A549 (cell line): ENCODE measurements at regions not wholly inside any gene's neighbourhood (a gene's known extent, or its start where the extent isn't known, plus 50 kb on each side); places are given as distances from the start of the nearest gene placed in this dataset.
A peak's percentile ranks its signal among the peaks of the same experiment; 100 is the strongest.
"Not testable (repeated sequence)": the region's sequence is repeated elsewhere in the genome, so short reads cannot be mapped to it uniquely, and the experiment has no call there.

Experiments used
- ATAC-seq, 2 experiments: fragments of 200-7000 bp in 1 of 2; fragments of >200 bp in 1 of 2; cut with Nextera tagmentation in 1 of 2; cut with Tn5 transposase in 1 of 2; 3 replicates each; pipeline versions ENCODE4 v1.8.0 to v1.9.1; 2018 to 2020; ENCODE audit warnings: mild to moderate bottlenecking in 1 of 2, moderate library complexity in 1 of 2
- CTCF ChIA-PET: fragments of 300-600 bp; sonication (Branson Sonifier 250); formaldehyde crosslinking; extraction: SDS; loops from one replicate; lab custom pipeline; 2021; ENCODE audit warnings: antibody characterized with exemption, inconsistent platforms; lab: Yijun Ruan, JAX
- POLR2A ChIA-PET: fragments of 350-600 bp; formaldehyde crosslinking; extraction: SDS; loops from one replicate; lab custom pipeline; 2021; ENCODE audit warnings: antibody characterized with exemption, inconsistent platforms; lab: Yijun Ruan, JAX
- DNase-seq, 2 experiments: peaks; one replicate each; pipeline versions ENCODE4 v3.0.0 to v3.0.0-alpha.2; 2011 to 2016; ENCODE audit warnings: low read depth in 1 of 2, low spot score in 1 of 2
- FAIRE-seq: peaks from 2 replicates; lab custom pipeline; 2011; peaks lifted over from hg19 to GRCh38; lab: Jason Lieb, UNC
- H3K27ac ChIP-seq, 2 experiments: fragments of >200 bp; sonication (Bioruptor Twin); formaldehyde crosslinking; 3 replicates each; pipeline ENCODE4 v1.5.1; 2016 to 2017
- H3K4me1 ChIP-seq: fragments of >200 bp; sonication (Bioruptor Twin); formaldehyde crosslinking; 3 replicates; pipeline ENCODE4 v1.6.1; 2016
- H3K4me2 ChIP-seq: fragments of >200 bp; sonication (Bioruptor Twin); formaldehyde crosslinking; 3 replicates; pipeline ENCODE4 v1.6.1; 2016
- H3K4me3 ChIP-seq: fragments of >200 bp; sonication (Bioruptor Twin); formaldehyde crosslinking; 3 replicates; pipeline ENCODE4 v1.5.1; 2016
- H3K9me3 ChIP-seq: fragments of >200 bp; sonication (Bioruptor Twin); formaldehyde crosslinking; 3 replicates; pipeline ENCODE4 v1.6.1; 2016
- BHLHE40 ChIP-seq: IDR thresholded peaks from 2 replicates; pipeline ENCODE4 v1.6.1; 2012; ENCODE audit warnings: low read depth, low read length, inconsistent platforms
- EP300 ChIP-seq, 2 experiments: fragments of >200 bp; sonication (Bioruptor Twin); formaldehyde crosslinking; IDR thresholded peaks; 2 replicates in 1 of 2; 3 replicates in 1 of 2; pipeline ENCODE4 v1.6.1; 2016 to 2017
- FOSB ChIP-seq: fragments of 250-450 bp; sonication (Bioruptor Pico); IDR thresholded peaks from 2 replicates; pipeline ENCODE4 v1.5.0; 2020; ENCODE audit warnings: mild to moderate bottlenecking, moderate library complexity
- FOXS1 ChIP-seq: fragments of 250-450 bp; sonication (Bioruptor Pico); IDR thresholded peaks from 2 replicates; pipeline ENCODE4 v1.5.0; 2020; ENCODE audit warnings: mild to moderate bottlenecking, moderate library complexity
- HDAC2 ChIP-seq: fragments of 200-600 bp; sonication (generic); IDR thresholded peaks from 2 replicates; pipeline ENCODE4 v1.6.1; 2016
- HMGXB4 ChIP-seq: fragments of 250-450 bp; sonication (Bioruptor Pico); IDR thresholded peaks from 2 replicates; pipeline ENCODE4 v1.5.0; 2021; ENCODE audit warnings: mild to moderate bottlenecking, moderate library complexity, borderline replicate concordance
- MAX ChIP-seq: IDR thresholded peaks from 2 replicates; pipeline ENCODE4 v1.6.1; 2012
- MAZ ChIP-seq: fragments of 150-350 bp; IDR thresholded peaks from 2 replicates; pipeline ENCODE4 v1.6.1; 2014; ENCODE audit warnings: antibody characterized with exemption, low read depth, low read length, borderline replicate concordance
- POLR2A ChIP-seq: IDR thresholded peaks from 2 replicates; pipeline ENCODE4 v1.6.1; 2012; ENCODE audit warnings: mild to moderate bottlenecking, low read length
- POLR2AphosphoS2 ChIP-seq: conservative IDR thresholded peaks from 2 replicates; pipeline ENCODE4 v1.6.1; 2012; ENCODE audit warnings: low read length, improper control_type of control experiment, inconsistent platforms
- RAD21 ChIP-seq, 2 experiments: fragments of >200 bp in 1 of 2; sonication (Bioruptor Twin) in 1 of 2; formaldehyde crosslinking in 1 of 2; IDR thresholded peaks in 1 of 2; conservative IDR thresholded peaks in 1 of 2; 2 replicates in 1 of 2; 3 replicates in 1 of 2; pipeline ENCODE4 v1.6.1; 2012 to 2018; ENCODE audit warnings: inconsistent platforms in 1 of 2
- RARB ChIP-seq: fragments of 250-450 bp; sonication (Bioruptor Pico); IDR thresholded peaks from 2 replicates; pipeline ENCODE4 v1.8.0; 2021; ENCODE audit warnings: mild to moderate bottlenecking, moderate library complexity
- RCOR1 ChIP-seq: fragments of 150-350 bp; IDR thresholded peaks from 2 replicates; pipeline ENCODE4 v1.6.1; 2014; ENCODE audit warnings: antibody characterized with exemption, low read length, low read depth
- SREBF2 ChIP-seq: fragments of 450-650 bp; IDR thresholded peaks from 2 replicates; pipeline ENCODE4 v1.6.1; 2014; ENCODE audit warnings: mild to moderate bottlenecking, moderate library complexity
- USF2 ChIP-seq: fragments of 450-650 bp; IDR thresholded peaks from 2 replicates; pipeline ENCODE4 v1.6.1; 2014; ENCODE audit warnings: antibody characterized with exemption
- WGBS: methylation state at CpG from one replicate; pipeline ENCODE4 v1.1.6; 2017; ENCODE audit errors: missing lambda C conversion rate; 5-methylcytosine and 5-hydroxymethylcytosine counted together

GRCh38 chr1:172851856-172852255, 193.0 kb downstream of the FASLG start:
- no peak overlapping the region for H3K4me3 ChIP-seq
- 31% methylated on average over 2 of the region's 2 CpGs for WGBS
- CTCF ChIA-PET: no interaction called here
- H3K27ac ChIP-seq: no peak overlapping the region
- no peak for TF ChIP-seq RAD21 (conservative IDR thresholded peaks at IDR 0.05 in 1 of 2, IDR thresholded peaks at IDR 0.05 in 1 of 2)
- no peak for TF ChIP-seq RARB (CRISPR knock-in tag)
- TF ChIP-seq MAX: no peak
- no peak for TF ChIP-seq FOXS1
- TF ChIP-seq, all 56 proteins: peak for 0
- POLR2A ChIA-PET: no interaction called here
- FAIRE-seq: no peak
- no peak for ATAC-seq
- Histone ChIP-seq H3K4me1 (no peaks in the 10 kb centered on the region), H3K9me3 (no peaks in the 10 kb centered on the region), H3K4me2 (no peak overlapping the region)
- DNase-seq: no peak

- CTCF ChIA-PET, H3K4me1 ChIP-seq, H3K4me3 ChIP-seq, H3K4me2 ChIP-seq, ATAC-seq, H3K9me3 ChIP-seq, FAIRE-seq, H3K27ac ChIP-seq, POLR2A ChIA-PET, DNase-seq: not testable (repeated sequence)
- 66% methylated on average over 7 of the region's 9 CpGs for WGBS
Observed at GRCh38 chr1:172855983-172856382, 194.8 kb downstream of the TNFSF18 start.

GRCh38 chr1:172863031-172863430, 187.7 kb downstream of the TNFSF18 start:
- WGBS: 97% methylated on average over 2 of the region's 2 CpGs
- DNase-seq (no peak), FAIRE-seq (no peak), ATAC-seq (no peak)
- H3K4me2 ChIP-seq: no peak overlapping the region
- H3K4me1 ChIP-seq: 0 out of 3 replicates have a peak, but pooled peaks cover 3% of the 10 kb centered on the region
- H3K27ac ChIP-seq: no peak overlapping the region
- no peak for TF ChIP-seq EP300 (IDR thresholded peaks at IDR 0.05)
- TF ChIP-seq HMGXB4 (CRISPR knock-in tag): no peak
- no peak for TF ChIP-seq POLR2A
- CTCF ChIA-PET: interaction anchor here (0.6 to 1.2 kb wide), 3 partner anchors 10 to 341 kb away, joined by 3 to 4 read pairs (median 3); no protein-coding TSS in a partner anchor
- POLR2A ChIA-PET: no interaction called here
- H3K4me3 ChIP-seq: no peak overlapping the region
- H3K9me3 ChIP-seq: no peaks in the 10 kb centered on the region

- ChIA-PET CTCF (interaction anchor here (0.6 kb wide), 1 partner anchor 13 kb away, joined by 3 read pairs; no protein-coding TSS in a partner anchor), POLR2A (no interaction called here)
- ATAC-seq: no peak
- Histone ChIP-seq H3K4me2 (no peak overlapping the region), H3K4me1 (peaks cover 8% of the 10 kb centered on the region), H3K27ac (no peak overlapping the region), H3K9me3 (no peaks in the 10 kb centered on the region), H3K4me3 (no peak overlapping the region)
- TF ChIP-seq MAZ (no peak), RCOR1 (no peak)
- 66% methylated on average over 2 of the region's 2 CpGs for WGBS
- DNase-seq: no peak
- FAIRE-seq: no peak
Observed at GRCh38 chr1:172867216-172867818, 183.4 kb downstream of the TNFSF18 start.

- H3K4me1 ChIP-seq: peaks cover 8% of the 10 kb centered on the region
Observed at GRCh38 chr1:172870901-172871606, 179.7 kb downstream of the TNFSF18 start.

More at GRCh38 chr1:172870901-172871606, 179.7 kb downstream of the TNFSF18 start:
- ChIA-PET CTCF (no interaction called here), POLR2A (no interaction called here)
- ATAC-seq: peak; percentile 47 to 53; a peak in 2 of 6 replicates
- Histone ChIP-seq H3K27ac (no peak overlapping the region), H3K4me3 (no peak overlapping the region)
- no peak for FAIRE-seq
- DNase-seq: peak in 1 of 2 experiments; percentile 41
- TF ChIP-seq POLR2AphosphoS2: no peak
- no peak for TF ChIP-seq HDAC2
- TF ChIP-seq USF2: no peak
- no peak for TF ChIP-seq SREBF2
- TF ChIP-seq BHLHE40: no peak
- no peak for TF ChIP-seq FOSB (CRISPR knock-in tag)
- TF ChIP-seq, all 56 proteins: peak for 0
- Histone ChIP-seq H3K9me3 (no peaks in the 10 kb centered on the region), H3K4me2 (0 out of 3 replicates have a peak overlapping the region, but pooled peaks have one; percentile 22)
